Activated T-cell treated with anti-CD3 and anti-CD28 coated beads, Interleukin-2, amount 50 U/mL, for 4 hours (primary cell): ENCODE measurements at regions not wholly inside any gene's neighbourhood (a gene's known extent, or its start where the extent isn't known, plus 50 kb on each side); places are given as distances from the start of the nearest gene placed in this dataset.
A peak's percentile ranks its signal among the peaks of the same experiment; 100 is the strongest.

ENCODE experiments used
- ATAC-seq, 2 donors: fragments of 200-7000 bp; cut with Tn5 transposase; one replicate each; pipeline ENCODE4 v1.10.0; 2021
- DNase-seq: peaks from one replicate; pipeline ENCODE4 v3.0.0-alpha.2; 2020
- H3K27me3 Mint-ChIP-seq: one replicate; pipeline ENCODE4 v1.8.0; 2021; ENCODE audit warnings: low read depth, mixed read lengths
- H3K36me3 Mint-ChIP-seq: one replicate; pipeline ENCODE4 v1.8.0; 2022; ENCODE audit warnings: mixed read lengths; ENCODE audit not compliant: insufficient read depth
- H3K4me1 Mint-ChIP-seq: one replicate; pipeline ENCODE4 v1.8.0; 2021; ENCODE audit warnings: low read depth, mixed read lengths
- H3K4me3 Mint-ChIP-seq: one replicate; pipeline ENCODE4 v1.8.0; 2021; ENCODE audit warnings: mild to moderate bottlenecking, moderate library complexity, mixed read lengths
- H3K9me3 Mint-ChIP-seq: one replicate; pipeline ENCODE4 v1.8.0; 2021; ENCODE audit warnings: mixed read lengths

GRCh38 chr2:17334300-17334699 lies 183.9 kb downstream of the RAD51AP2 start:
- ATAC-seq: no peak
- Mint-ChIP-seq H3K4me1 (no peaks in the 10 kb centered on the region), H3K4me3 (no peak overlapping the region), H3K36me3 (no peaks in the 10 kb centered on the region), H3K9me3 (peaks cover 9% of the 10 kb centered on the region), H3K27me3 (no peaks in the 10 kb centered on the region)
- DNase-seq: no peak

- H3K27me3 Mint-ChIP-seq: no peaks in the 10 kb centered on the region
- no peaks in the 10 kb centered on the region for H3K36me3 Mint-ChIP-seq
- no peak overlapping the region for H3K4me3 Mint-ChIP-seq
- peaks cover 3% of the 10 kb centered on the region for H3K9me3 Mint-ChIP-seq
- ATAC-seq: no peak
- DNase-seq: no peak
- no peaks in the 10 kb centered on the region for H3K4me1 Mint-ChIP-seq
Measured at GRCh38 chr2:17331636-17332035, 186.6 kb downstream of the RAD51AP2 start.

GRCh38 chr2:17328161-17328560 lies 190.1 kb downstream of the RAD51AP2 start:
- H3K4me3 Mint-ChIP-seq: no peak overlapping the region
- DNase-seq: no peak
- no peaks in the 10 kb centered on the region for H3K36me3 Mint-ChIP-seq
- H3K27me3 Mint-ChIP-seq: no peaks in the 10 kb centered on the region
- no peak for ATAC-seq
- no peaks in the 10 kb centered on the region for H3K9me3 Mint-ChIP-seq
- H3K4me1 Mint-ChIP-seq: no peaks in the 10 kb centered on the region

- Mint-ChIP-seq H3K36me3 (no peaks in the 10 kb centered on the region), H3K27me3 (no peaks in the 10 kb centered on the region), H3K9me3 (no peaks in the 10 kb centered on the region), H3K4me1 (no peaks in the 10 kb centered on the region), H3K4me3 (no peak overlapping the region)
- DNase-seq (no peak), ATAC-seq (no peak)
Measured at GRCh38 chr2:17327649-17328048, 190.6 kb downstream of the RAD51AP2 start.

GRCh38 chr2:17326717-17327116 lies 191.5 kb downstream of the RAD51AP2 start:
- Mint-ChIP-seq H3K36me3 (no peaks in the 10 kb centered on the region), H3K9me3 (no peaks in the 10 kb centered on the region), H3K4me1 (no peaks in the 10 kb centered on the region), H3K4me3 (no peak overlapping the region), H3K27me3 (no peaks in the 10 kb centered on the region)
- ATAC-seq (no peak), DNase-seq (no peak)

GRCh38 chr2:17323697-17324096 lies 194.5 kb downstream of the RAD51AP2 start:
- DNase-seq (no peak), ATAC-seq (no peak)
- Mint-ChIP-seq H3K4me1 (no peaks in the 10 kb centered on the region), H3K27me3 (no peaks in the 10 kb centered on the region), H3K9me3 (no peaks in the 10 kb centered on the region), H3K4me3 (no peak overlapping the region), H3K36me3 (no peaks in the 10 kb centered on the region)

- no peaks in the 10 kb centered on the region for H3K9me3 Mint-ChIP-seq
- no peak for DNase-seq
- no peaks in the 10 kb centered on the region for H3K36me3 Mint-ChIP-seq
- H3K4me3 Mint-ChIP-seq: no peak overlapping the region
- no peak for ATAC-seq
- no peaks in the 10 kb centered on the region for H3K4me1 Mint-ChIP-seq
- no peaks in the 10 kb centered on the region for H3K27me3 Mint-ChIP-seq
Measured at GRCh38 chr2:17322461-17322860, 195.8 kb downstream of the RAD51AP2 start.

GRCh38 chr2:17319090-17319489 lies 199.2 kb downstream of the RAD51AP2 start:
- DNase-seq (no peak), ATAC-seq (no peak)
- H3K4me3 Mint-ChIP-seq: no peak overlapping the region
- H3K9me3 Mint-ChIP-seq: no peaks in the 10 kb centered on the region
- no peaks in the 10 kb centered on the region for H3K4me1 Mint-ChIP-seq
- H3K36me3 Mint-ChIP-seq: no peaks in the 10 kb centered on the region
- H3K27me3 Mint-ChIP-seq: no peaks in the 10 kb centered on the region

GRCh38 chr2:17318013-17318412 lies 200.2 kb downstream of the RAD51AP2 start:
- no peaks in the 10 kb centered on the region for H3K36me3 Mint-ChIP-seq
- no peak overlapping the region for H3K4me3 Mint-ChIP-seq
- DNase-seq: no peak
- ATAC-seq: no peak
- H3K27me3 Mint-ChIP-seq: peaks cover 2% of the 10 kb centered on the region
- no peaks in the 10 kb centered on the region for H3K4me1 Mint-ChIP-seq
- no peaks in the 10 kb centered on the region for H3K9me3 Mint-ChIP-seq

- Mint-ChIP-seq H3K9me3 (no peaks in the 10 kb centered on the region), H3K27me3 (peaks cover 2% of the 10 kb centered on the region), H3K4me1 (no peaks in the 10 kb centered on the region), H3K4me3 (no peak overlapping the region), H3K36me3 (no peaks in the 10 kb centered on the region)
- no peak for ATAC-seq
- DNase-seq: no peak
Measured at GRCh38 chr2:17317439-17317976, 200.7 kb downstream of the RAD51AP2 start.

- H3K4me3 Mint-ChIP-seq: no peak overlapping the region
- ATAC-seq: no peak
Measured at GRCh38 chr2:17313261-17313660, 205.0 kb downstream of the RAD51AP2 start.

GRCh38 chr2:17311771-17312511 lies 206.3 kb downstream of the RAD51AP2 start:
- Mint-ChIP-seq H3K27me3 (peaks cover 2% of the 10 kb centered on the region), H3K4me1 (no peaks in the 10 kb centered on the region), H3K9me3 (no peaks in the 10 kb centered on the region), H3K4me3 (no peak overlapping the region), H3K36me3 (no peaks in the 10 kb centered on the region)
- DNase-seq (no peak), ATAC-seq (peak in 1 of 2 donors; percentile 53)

More at GRCh38 chr2:17313261-17313660, 205.0 kb downstream of the RAD51AP2 start:
- H3K9me3 Mint-ChIP-seq: no peaks in the 10 kb centered on the region
- H3K4me1 Mint-ChIP-seq: no peaks in the 10 kb centered on the region
- H3K36me3 Mint-ChIP-seq: no peaks in the 10 kb centered on the region
- H3K27me3 Mint-ChIP-seq: peaks cover 2% of the 10 kb centered on the region
- no peak for DNase-seq

- Mint-ChIP-seq H3K27me3 (peaks cover 2% of the 10 kb centered on the region), H3K9me3 (no peaks in the 10 kb centered on the region)
- no peak for ATAC-seq
Measured at GRCh38 chr2:17311106-17311619, 207.1 kb downstream of the RAD51AP2 start.

GRCh38 chr2:17309741-17310339 lies 208.4 kb downstream of the RAD51AP2 start:
- DNase-seq (no peak), ATAC-seq (no peak)
- Mint-ChIP-seq H3K9me3 (no peaks in the 10 kb centered on the region), H3K4me1 (no peaks in the 10 kb centered on the region), H3K4me3 (no peak overlapping the region), H3K36me3 (no peaks in the 10 kb centered on the region), H3K27me3 (peaks cover 2% of the 10 kb centered on the region)

More at GRCh38 chr2:17311106-17311619, 207.1 kb downstream of the RAD51AP2 start:
- Mint-ChIP-seq H3K36me3 (no peaks in the 10 kb centered on the region), H3K4me3 (no peak overlapping the region), H3K4me1 (no peaks in the 10 kb centered on the region)
- DNase-seq: no peak

- H3K36me3 Mint-ChIP-seq: no peaks in the 10 kb centered on the region
- ATAC-seq (no peak), DNase-seq (no peak)
- no peak overlapping the region for H3K4me3 Mint-ChIP-seq
- H3K4me1 Mint-ChIP-seq: no peaks in the 10 kb centered on the region
- peaks cover 2% of the 10 kb centered on the region for H3K27me3 Mint-ChIP-seq
- H3K9me3 Mint-ChIP-seq: no peaks in the 10 kb centered on the region
Measured at GRCh38 chr2:17309181-17309580, 209.1 kb downstream of the RAD51AP2 start.
